COR-L47 (cell line): ENCODE measurements at regions not wholly inside any gene's neighbourhood (a gene's known extent, or its start where the extent isn't known, plus 50 kb on each side); places are given as distances from the start of the nearest gene placed in this dataset.
"Not testable (repeated sequence)": the region's sequence is repeated elsewhere in the genome, so short reads cannot be mapped to it uniquely, and the experiment has no call there.

Experiments
- DNase-seq: peaks from one replicate; lab custom pipeline; 2025; lab: John Stamatoyannopoulos, UW

DNA sequence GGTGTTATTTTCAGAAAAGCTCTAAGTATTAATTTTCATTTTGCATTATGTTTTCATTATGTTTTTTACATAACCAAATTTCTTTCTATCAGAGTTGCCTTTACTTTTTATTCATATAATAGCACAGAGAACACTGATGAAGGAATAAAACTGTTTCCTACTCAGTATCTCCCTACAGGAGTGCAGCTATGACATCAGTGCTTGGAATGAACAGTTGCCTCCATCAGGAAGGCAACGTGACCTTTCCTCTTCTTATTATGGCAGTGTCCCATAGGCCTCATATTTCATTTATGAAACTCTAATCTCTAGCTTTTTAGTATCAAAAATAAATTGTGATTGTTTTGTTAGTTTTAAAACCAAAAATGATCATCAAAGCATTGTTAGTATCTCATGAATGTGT is 712.8 kb downstream of the CD109 start:
- DNase-seq: no peak

DNA sequence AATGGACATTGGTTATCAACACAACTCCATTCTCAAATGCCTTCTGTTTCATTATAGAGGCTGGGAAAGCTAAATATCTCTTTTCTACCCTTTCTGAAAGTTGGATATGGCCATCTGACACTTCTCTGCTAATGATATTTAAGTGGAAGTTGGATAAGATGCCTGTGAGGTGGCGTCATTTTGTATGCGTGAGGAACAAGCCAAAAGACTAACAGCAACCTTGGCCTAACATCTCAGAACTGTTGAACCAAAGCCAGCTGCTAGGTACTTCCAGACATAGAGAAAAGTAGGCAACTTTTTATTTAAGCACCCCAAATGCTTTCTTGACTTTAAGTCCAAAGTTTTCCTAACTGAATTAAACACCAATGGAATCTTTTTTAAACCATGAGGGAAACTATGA is 708.4 kb downstream of the CD109 start:
- DNase-seq: no peak

DNA sequence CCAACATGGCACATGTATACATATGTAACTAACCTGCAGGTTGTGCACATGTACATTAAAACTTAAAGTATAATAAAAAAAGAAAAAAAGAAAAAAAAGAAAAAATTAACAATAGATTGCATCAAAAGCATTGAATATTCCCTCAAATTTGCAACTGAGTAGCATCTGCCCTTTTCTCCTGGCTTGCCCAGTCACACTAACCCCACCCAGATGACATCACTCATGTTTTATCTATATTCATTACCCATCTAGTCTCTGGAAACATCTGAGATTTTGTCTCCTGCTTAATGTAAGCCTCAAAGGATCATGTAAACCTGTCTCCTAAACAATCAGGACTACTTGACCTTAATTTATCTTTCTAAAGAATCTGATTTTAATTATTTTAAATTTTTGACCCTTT is 706.8 kb downstream of the CD109 start:
- DNase-seq: no peak

DNA sequence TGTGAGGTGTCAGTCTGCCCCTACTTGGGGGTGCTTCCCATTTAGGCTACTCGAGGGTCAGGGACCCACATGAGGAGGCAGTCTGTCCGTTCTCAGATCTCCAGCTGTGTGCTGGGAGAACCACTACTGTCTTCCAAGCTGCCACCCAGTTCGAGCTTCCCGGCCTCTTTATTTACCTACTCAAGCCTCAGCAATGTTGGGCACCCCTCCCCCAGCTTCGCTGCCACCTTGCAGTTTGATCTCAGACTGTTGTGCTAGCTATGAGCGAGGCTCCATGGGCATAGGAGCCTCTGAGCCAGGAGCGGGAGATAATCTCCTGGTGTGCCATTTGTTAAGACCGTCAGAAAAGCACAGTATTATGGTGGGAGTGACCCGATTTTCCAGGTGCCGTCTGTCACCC is 682.4 kb downstream of the CD109 start:
- not testable (repeated sequence) for DNase-seq

DNA sequence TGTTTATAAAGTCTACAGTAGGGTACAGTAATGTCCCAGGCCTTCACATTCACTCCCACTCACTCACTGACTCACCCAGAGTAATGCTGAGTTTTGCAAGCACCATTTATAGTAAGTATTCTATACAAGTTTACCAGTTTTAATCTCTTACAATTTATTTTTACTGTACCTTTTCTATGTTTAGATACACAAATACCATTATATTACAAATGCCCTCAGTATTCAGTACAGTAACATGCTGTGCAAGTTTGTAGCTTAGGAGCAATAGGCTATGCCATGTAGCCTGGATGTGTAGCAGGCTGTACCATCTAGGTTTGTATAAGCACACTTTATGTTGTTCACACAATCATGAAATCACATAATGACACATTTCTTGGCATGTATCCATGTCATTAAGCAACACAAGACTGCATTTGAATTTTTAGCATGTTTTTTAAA is 673.6 kb downstream of the CD109 start:
- no peak for DNase-seq

DNA sequence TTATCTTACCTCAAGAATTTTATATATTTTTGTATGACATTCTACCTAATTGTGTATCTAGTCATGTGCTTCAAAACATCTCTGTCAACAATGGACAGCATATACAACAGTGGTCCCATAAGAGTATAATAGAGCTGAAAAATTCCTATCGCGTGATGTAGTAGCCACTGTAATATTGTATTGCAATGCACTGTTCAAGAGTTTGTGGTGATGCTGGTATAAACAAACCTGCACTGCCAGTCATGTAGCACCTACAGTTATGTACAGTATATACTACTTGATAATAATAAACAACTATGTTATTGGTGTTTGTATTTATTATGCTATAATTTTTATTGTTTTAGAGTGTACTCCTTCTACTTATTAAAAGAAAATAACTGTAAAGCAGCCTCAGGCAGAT is 672.7 kb downstream of the CD109 start:
- DNase-seq: no peak

DNA sequence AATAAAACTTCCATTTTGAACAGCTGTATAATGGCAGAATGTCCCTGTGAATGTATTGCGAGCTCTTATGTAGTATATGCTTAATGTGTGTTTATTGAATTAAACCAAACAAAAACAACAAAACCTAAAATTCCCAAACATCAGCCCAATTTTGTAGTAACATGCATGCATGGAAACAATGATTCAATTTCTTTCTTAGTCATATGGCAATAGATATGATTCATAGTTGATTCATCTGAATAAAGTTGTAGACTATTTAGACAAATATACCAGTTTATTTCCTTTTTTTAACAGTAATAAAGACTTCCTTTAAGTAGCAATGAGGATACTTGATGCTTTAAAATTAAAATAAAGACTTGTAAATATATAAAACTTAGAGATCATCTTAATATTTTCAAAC is 670.6 kb downstream of the CD109 start:
- no peak for DNase-seq

DNA sequence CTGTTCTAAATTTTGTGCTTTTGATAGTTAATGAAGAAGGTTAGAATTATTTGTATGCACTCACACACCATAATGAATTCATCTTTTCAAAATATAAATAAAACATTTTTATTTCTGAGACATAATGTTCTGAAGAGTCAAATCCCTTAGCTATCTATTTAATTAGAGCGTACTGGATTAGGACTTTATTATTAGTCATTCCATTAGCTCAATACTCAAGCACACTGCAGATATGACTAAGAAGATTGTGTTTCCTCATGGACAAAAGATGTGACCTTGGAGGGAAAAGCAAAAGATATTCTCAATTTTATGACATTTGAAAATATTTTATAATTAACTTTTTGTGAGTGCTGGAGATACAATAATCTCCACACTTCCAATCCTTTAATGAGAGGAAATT is 666.4 kb downstream of the CD109 start:
- no peak for DNase-seq

DNA sequence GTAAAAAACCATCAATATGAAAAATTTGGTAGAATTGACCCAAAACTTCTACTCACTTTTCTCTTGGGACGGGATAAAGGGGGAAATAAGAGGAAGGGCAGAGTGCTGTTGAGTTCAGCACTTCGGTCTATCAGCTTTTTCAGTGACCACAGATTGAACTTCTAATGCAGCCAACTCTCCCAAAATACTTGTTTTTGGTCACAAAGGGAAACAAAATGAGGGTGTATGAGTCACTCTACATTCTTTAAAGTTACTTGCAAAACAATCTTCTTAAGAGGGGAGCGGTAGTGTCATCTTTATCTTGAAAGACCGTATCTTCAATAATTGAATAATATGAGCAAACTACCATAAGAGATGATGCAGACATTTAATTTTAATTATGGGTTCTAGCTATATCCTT is 661.3 kb downstream of the CD109 start:
- no peak for DNase-seq

DNA sequence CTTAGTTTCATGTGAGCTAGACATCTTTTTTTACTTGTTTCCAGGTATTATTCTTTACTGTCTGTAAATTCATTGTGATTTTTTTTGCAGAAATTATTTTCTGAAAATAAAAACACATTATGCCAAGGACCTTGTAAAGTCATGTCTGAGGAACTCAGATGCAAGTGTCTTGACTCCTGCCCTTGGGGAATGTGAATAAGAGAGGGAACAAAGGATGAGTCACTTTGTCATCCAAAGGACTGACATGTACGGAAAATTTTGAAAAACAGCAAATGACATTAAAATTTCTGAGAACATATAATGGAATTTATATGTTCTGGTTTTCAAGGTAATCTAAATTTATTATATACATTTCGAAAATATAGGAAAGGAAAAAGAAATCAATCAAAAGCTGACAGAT is 660.4 kb downstream of the CD109 start:
- DNase-seq: no peak

DNA sequence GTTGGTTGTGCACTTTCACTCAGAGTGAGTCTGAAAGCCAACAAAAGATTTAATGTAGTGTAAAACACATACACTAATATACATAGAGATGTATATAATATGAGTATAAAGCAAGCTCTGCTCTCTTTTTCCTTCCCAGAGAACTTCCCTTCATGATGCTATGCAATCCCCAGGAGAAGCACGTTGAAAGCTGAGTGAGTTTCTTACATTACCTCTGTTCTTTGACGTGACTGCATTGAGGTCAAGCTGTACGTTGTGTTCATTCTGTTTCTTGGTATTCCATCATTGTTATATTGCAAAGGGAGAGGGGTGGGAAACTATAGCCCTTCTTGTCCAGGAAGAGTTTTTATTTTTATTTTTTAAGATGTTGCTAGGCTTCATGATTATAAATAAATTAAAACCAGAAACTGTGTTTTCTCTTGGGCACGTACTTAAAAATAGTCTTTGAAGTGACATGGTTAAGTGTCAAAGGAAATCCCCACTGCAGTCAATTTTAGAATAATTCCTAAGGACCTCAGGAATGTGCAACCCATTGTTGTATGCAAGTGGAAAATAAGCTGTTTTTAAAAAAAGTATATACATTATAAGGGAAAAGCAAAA is 651.0 kb downstream of the CD109 start:
- no peak for DNase-seq

DNA sequence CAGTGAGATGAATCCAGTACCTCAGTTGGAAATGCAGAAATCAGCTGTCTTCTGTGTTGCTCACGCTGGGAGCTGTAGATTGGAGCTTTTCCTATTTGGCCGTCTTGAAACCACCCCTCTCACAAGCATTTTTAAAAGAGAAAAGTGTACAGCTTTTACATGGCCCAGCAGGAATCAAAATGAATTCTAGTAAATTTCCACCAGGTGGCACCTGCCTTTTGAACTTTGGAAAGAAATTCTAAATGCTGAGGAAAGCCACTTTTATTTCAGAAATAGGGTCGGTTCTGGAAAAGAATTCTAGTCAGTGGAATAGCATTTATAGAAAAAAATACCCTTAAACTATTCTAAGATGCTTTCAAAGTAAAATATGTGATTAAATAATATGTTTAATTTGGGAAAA is 647.8 kb downstream of the CD109 start:
- peak; percentile 1 for DNase-seq

DNA sequence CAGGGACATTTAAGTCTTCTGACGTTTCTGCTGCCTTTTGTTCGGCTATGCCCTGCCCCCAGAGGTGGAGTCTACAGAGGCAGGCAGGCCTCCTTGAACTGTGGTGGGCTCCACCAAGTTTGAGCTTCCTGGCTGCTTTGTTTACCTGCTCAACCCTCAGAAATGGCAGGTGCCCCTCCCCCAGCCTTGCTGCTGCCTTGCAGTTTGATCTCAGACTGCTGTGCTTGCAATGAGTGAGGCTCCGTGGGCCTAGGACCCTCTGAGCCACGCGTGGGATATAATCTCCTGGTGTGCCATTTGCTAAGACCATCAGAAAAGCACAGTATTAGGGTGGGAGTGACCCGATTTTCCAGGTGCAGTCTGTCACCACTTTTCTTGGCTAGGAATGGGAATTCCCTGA is 647.3 kb downstream of the CD109 start:
- not testable (repeated sequence) for DNase-seq

DNA sequence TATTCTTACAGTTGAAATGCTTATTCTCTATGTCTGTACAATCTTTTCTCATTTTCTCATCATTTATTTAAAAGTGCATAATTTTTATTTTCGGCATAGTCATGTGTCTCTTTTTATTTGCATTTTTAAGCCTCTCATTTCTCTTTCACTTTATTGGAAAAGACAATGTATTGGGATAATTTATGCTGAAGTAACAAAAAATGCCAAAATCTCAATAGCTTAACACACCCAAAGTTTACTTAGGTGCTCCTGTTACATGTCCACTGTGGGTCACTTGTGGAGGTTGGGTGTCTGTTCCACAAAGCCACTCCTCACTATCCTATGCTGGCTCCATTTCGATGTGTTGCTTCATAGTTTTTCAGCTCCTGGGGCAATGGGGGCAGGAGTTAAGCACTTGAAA is 638.7 kb downstream of the CD109 start:
- DNase-seq: no peak

DNA sequence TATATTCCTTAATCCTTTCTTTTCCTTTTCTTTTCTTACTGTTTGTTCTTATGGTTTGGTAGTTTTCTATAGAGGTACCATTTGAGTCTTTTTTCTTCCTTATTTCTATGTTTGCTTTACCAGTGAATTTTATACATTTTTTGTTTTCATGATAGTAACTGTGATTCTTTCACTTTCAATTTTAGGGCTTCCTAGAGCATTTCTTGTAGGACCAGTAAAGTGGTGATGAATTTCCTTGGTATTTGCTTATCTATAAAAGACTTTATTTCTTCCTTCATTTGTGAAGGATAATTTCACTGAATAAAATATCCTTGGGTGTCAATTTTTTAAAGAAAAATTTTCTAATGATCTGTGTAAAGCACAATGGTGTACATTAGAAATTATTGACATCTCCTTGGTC is 637.4 kb downstream of the CD109 start:
- DNase-seq: no peak

DNA sequence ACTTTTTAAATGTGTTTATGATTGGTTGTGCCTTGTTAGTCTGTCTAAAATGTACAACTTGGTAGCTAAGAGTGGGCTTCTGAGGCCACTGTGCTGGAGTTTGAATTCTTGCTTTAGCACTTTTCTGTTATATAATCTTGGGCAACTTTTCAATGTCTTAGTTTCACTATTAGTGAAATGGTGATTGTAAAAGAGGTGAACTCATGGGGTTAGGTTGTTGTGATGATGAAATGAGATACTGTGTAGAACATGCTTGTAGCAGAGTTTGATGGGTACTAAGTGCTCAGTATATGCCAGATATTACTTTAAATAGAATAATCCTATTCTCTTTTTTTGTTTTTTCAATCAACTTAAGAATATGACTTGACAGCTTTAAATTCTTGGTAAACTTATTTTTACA is 624.7 kb downstream of the CD109 start:
- DNase-seq: no peak

DNA sequence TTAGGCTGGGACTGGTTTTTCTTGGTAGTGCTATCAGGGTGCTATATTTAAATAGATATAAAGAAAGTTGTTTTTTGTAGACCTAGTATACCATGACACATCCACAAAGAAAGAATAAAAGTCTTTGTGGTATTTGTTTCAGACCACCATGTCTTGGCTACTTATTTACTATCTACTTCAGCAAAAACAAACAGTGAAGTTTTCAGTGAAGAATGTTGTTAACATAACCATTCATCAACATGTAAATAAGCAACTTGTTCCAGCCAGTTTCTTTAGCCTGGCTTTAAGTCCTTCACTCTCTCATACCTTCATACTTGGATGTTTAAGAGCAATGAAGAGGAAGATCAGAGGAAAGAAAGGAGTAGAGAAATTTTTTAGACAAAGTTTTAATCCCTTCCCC is 624.1 kb downstream of the CD109 start:
- no peak for DNase-seq

DNA sequence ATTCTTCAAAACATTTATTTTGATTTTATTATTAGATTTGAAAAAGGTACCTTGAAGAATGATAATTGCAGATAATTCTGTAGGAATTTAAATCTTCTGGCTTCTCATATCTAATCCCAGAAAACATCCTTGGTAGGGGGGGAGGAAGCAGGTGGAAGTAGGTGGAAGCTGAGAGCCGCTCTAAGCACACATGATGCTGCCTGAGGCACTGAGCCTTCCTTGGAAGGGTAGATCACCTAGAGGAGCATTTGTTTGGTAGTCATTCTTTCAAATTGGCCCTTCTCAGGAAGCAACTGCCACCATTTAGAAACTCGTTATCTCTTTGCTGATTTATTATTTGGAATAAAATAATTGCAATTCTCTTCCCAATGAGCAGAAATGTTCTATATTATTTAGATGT is 623.3 kb downstream of the CD109 start:
- DNase-seq: no peak

DNA sequence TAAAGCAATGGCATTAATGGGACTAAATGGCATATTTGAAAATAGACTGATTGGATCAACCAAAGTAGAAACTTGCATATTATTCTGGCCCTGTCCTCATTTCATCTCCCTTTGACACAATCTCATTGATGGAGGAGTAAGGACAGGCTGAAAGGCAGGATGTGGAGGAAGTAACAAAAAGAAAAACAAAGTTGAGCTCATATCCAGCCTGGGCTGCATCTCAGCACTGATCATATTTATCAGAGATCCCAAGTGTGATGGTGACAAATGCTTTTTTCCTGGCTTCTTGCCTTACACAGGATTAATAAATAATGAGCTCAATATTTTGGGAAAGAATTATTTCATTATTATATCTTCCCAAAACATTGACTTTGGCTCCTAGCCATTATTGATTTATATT is 622.7 kb downstream of the CD109 start:
- no peak for DNase-seq

DNA sequence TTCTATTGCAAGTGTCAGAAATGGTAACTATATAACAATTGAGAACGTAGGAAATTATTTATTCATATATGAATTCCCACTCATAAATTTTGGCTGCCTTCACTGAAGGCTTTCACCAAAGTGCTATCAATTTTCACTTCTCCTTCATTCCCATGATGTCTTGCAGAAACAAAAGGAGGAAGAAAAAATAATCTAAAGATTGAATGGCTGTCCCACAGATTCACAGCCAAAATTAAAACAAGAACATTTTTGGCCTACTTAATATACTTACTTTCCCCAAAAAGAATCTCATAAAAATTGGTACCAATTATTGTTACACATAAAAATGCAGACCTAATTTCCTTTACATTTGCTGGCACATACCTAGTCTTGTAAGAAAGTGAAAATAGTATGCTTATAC is 616.1 kb downstream of the CD109 start:
- DNase-seq: no peak

DNA sequence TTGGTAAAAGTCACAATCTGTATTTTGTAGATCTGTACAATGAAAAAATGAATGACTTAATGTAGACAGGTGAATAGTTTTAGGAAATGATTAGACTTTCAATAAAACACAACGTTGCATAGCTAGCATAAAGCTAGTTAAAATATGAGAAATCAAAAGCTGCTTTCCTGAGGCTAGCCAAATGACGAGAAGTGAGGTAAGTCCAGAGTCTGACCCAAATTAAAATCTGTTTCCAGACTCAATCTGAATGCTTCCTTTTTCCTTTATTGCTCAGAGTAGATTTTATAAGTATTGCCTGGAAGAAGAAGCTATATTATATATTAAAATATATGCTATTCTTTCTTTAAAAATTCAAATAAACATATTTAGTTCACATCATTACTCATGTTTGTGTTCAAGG is 615.4 kb downstream of the CD109 start:
- no peak for DNase-seq

DNA sequence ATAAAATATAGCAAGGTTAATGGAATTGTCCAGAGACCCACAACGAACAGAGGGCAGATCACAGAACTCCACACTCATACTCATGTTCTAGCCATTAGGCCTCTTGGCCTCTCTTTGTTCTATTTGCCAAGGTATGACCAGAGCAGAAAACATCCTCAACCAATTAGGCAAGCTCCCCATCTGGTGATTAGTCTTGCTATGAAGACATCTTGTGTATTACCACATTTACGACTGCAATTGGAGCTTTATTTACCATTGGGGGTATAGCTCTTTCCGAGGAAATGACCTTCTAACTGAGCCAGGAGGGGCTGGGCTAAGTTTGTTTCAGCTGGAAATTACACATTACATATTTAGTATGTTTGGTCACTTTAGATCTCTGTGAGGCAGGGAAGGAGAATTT is 593.9 kb downstream of the CD109 start:
- no peak for DNase-seq

DNA sequence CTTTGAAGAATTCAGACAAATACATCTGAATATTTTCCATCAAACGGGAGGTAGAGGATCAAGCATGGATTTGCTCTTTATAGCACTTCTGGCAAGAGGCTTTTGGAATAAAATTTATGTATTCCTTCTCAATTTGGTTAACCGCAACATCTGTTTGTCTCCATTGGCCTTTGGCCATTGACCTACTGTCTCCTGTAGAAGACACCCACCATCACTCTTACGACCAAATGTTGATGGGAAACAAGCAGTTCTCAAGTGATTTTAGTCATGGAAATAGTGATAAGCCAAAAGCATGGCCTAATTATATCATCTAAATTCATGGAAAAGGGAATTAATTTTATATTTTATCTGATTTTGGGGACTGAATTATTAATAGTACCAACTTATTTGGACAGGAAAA is 591.9 kb downstream of the CD109 start:
- no peak for DNase-seq

DNA sequence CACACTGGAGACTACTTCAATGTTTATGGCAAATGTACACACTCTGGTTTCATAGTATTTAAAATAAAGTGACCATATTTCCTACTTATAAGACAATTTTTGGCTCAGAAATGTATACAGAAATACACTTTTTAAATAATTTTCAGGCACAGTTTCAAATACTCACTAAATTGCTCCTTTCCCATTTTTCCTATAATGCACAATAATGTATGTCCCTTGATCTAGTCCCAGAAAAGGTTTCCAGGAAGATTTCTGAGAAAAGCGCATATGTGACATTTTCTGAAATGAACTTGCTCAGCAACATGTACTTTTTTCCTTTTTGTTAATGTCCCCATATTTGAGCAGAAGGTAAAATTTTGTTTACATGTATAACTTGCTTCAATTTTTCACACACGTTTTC is 591.4 kb downstream of the CD109 start:
- no peak for DNase-seq

DNA sequence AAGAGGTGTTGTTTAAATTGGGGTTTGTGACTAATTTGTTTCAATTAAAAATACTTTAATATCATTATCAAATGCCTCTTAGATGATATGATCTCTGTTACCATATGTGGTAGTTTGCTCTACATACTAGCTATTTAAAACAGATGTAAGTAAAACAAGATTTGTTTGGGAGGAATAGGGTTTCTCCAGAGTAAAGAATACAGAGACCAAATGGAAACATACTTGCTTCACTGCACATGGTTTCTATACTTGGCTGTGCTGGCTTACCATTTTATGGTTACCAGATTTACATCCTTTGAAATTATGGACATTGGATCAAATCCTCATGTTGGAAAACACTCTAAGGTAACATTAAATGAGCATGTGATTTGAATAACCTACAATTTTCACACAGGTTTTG is 588.3 kb downstream of the CD109 start:
- DNase-seq: no peak
